ENCODE measurements at regions not wholly inside any gene's neighbourhood (a gene's known extent, or its start where the extent isn't known, plus 50 kb on each side); places are given as distances from the start of the nearest gene placed in this dataset.
A peak's percentile ranks its signal among the peaks of the same experiment; 100 is the strongest.

DNA sequence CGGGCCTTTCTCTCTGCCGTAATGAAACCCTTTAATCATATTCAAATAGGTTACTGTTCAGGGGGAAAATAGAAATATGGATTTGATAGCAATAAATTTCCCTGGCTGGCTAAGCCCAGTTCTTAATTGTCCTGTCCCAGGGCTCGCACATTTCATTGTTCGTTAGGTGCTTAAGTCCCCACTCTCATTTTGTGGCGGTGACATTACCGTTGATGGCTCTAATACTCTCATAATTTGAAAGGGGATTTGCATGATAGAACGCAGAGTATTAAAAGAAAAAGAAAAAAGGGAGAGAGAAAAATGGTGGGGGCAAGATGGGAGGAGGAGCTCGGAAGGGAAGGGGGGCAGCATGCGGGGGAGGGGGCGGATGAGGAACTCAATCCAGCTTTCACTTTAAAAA lies 79.1 kb upstream of the FOXP4 start:
- Histone ChIP-seq H3K36me3 (ENCODE audit: control insufficient read depth in 3 of 3, insufficient read depth in 2 of 3, low read depth in 1 of 3, low read length in 3 of 3) (no peaks in the 10 kb centered on the region), H3K4me1 (ENCODE audit: control insufficient read depth in 3 of 3, insufficient read depth in 2 of 3, low read depth in 1 of 3, low read length in 2 of 3) (peaks cover 0 to 26% (median 0%) of the 10 kb centered on the region in 3 donors), H3K27me3 (ENCODE audit: control insufficient read depth in 3 of 3, insufficient read depth in 3 of 3, low read length in 3 of 3) (peaks cover 3 to 25% (median 4%) of the 10 kb centered on the region in 3 donors), H3K9me3 (ENCODE audit: control insufficient read depth in 2 of 2, insufficient read depth in 1 of 2, low read depth in 1 of 2, low read length in 1 of 2) (no peaks in the 10 kb centered on the region), H3K27ac (ENCODE audit: low read depth in 1 of 3, low read length in 2 of 3) (no peak overlapping the region), H3K4me3 (ENCODE audit: low read depth in 1 of 3, low read length in 3 of 3) (no peak overlapping the region)
- WGBS, 3 donors: 76 to 83% (median 82%) methylated on average over 10 of the region's 10 CpGs
- DNase-seq: no peak
- no peak for FAIRE-seq

- no peaks in the 10 kb centered on the region for H3K9me3 ChIP-seq (ENCODE audit: control insufficient read depth in 2 of 2, insufficient read depth in 1 of 2, low read depth in 1 of 2, low read length in 1 of 2)
- no peak for FAIRE-seq
- H3K27ac ChIP-seq (ENCODE audit: low read depth in 1 of 3, low read length in 2 of 3): no peak overlapping the region
- no peak overlapping the region for H3K4me3 ChIP-seq (ENCODE audit: low read depth in 1 of 3, low read length in 3 of 3)
- H3K4me1 ChIP-seq (ENCODE audit: control insufficient read depth in 3 of 3, insufficient read depth in 2 of 3, low read depth in 1 of 3, low read length in 2 of 3): peaks cover 0 to 25% (median 0%) of the 10 kb centered on the region in 3 donors
- peaks cover 3 to 25% (median 4%) of the 10 kb centered on the region in 3 donors for H3K27me3 ChIP-seq (ENCODE audit: control insufficient read depth in 3 of 3, insufficient read depth in 3 of 3, low read length in 3 of 3)
- no peak for DNase-seq
- H3K36me3 ChIP-seq (ENCODE audit: control insufficient read depth in 3 of 3, insufficient read depth in 2 of 3, low read depth in 1 of 3, low read length in 3 of 3): no peaks in the 10 kb centered on the region
- WGBS, 3 donors: 86 to 90% (median 88%) methylated on average over 16 of the region's 16 CpGs
Measured at GRCh38 chr6:41467627-41468404, 78.4 kb upstream of the FOXP4 start.

GRCh38 chr6:41469156-41470028 lies 76.8 kb upstream of the FOXP4 start:
- DNase-seq (no peak), FAIRE-seq (no peak)
- Histone ChIP-seq H3K27ac (ENCODE audit: low read depth in 1 of 3, low read length in 2 of 3) (no peak overlapping the region), H3K9me3 (ENCODE audit: control insufficient read depth in 2 of 2, insufficient read depth in 1 of 2, low read depth in 1 of 2, low read length in 1 of 2) (no peaks in the 10 kb centered on the region), H3K27me3 (ENCODE audit: control insufficient read depth in 3 of 3, insufficient read depth in 3 of 3, low read length in 3 of 3) (peaks cover 3 to 25% (median 4%) of the 10 kb centered on the region in 3 donors), H3K4me3 (ENCODE audit: low read depth in 1 of 3, low read length in 3 of 3) (peak overlapping the region in 2 of 3 donors; percentile 13 to 20), H3K4me1 (ENCODE audit: control insufficient read depth in 3 of 3, insufficient read depth in 2 of 3, low read depth in 1 of 3, low read length in 2 of 3) (peaks cover 0 to 14% (median 0%) of the 10 kb centered on the region in 3 donors), H3K36me3 (ENCODE audit: control insufficient read depth in 3 of 3, insufficient read depth in 2 of 3, low read depth in 1 of 3, low read length in 3 of 3) (no peaks in the 10 kb centered on the region)
- whole genome bisulfite sequencing, 3 donors: 44 to 47% (median 46%) methylated on average over 20 of the region's 20 CpGs

- Histone ChIP-seq H3K4me3 (ENCODE audit: low read depth in 1 of 3, low read length in 3 of 3) (peak overlapping the region in 2 of 3 donors; percentile 13 to 20), H3K27ac (ENCODE audit: low read depth in 1 of 3, low read length in 2 of 3) (no peak overlapping the region), H3K9me3 (ENCODE audit: control insufficient read depth in 2 of 2, insufficient read depth in 1 of 2, low read depth in 1 of 2, low read length in 1 of 2) (no peaks in the 10 kb centered on the region), H3K36me3 (ENCODE audit: control insufficient read depth in 3 of 3, insufficient read depth in 2 of 3, low read depth in 1 of 3, low read length in 3 of 3) (no peaks in the 10 kb centered on the region), H3K4me1 (ENCODE audit: control insufficient read depth in 3 of 3, insufficient read depth in 2 of 3, low read depth in 1 of 3, low read length in 2 of 3) (peaks cover 0 to 14% (median 0%) of the 10 kb centered on the region in 3 donors), H3K27me3 (ENCODE audit: control insufficient read depth in 3 of 3, insufficient read depth in 3 of 3, low read length in 3 of 3) (peaks cover 3 to 25% (median 4%) of the 10 kb centered on the region in 3 donors)
- no peak for DNase-seq
- WGBS, 3 donors: 1 to 9% (median 8%) methylated on average over 21 to 23 of the region's 23 CpGs
- FAIRE-seq: no peak
Measured at GRCh38 chr6:41470029-41470330, 76.2 kb upstream of the FOXP4 start.

GRCh38 chr6:41470331-41471063 lies 75.7 kb upstream of the FOXP4 start:
- Histone ChIP-seq H3K27ac (ENCODE audit: low read depth in 1 of 3, low read length in 2 of 3) (no peak overlapping the region), H3K4me3 (ENCODE audit: low read depth in 1 of 3, low read length in 3 of 3) (peak overlapping the region in 2 of 3 donors; percentile 13 to 20), H3K36me3 (ENCODE audit: control insufficient read depth in 3 of 3, insufficient read depth in 2 of 3, low read depth in 1 of 3, low read length in 3 of 3) (no peaks in the 10 kb centered on the region), H3K9me3 (ENCODE audit: control insufficient read depth in 2 of 2, insufficient read depth in 1 of 2, low read depth in 1 of 2, low read length in 1 of 2) (no peaks in the 10 kb centered on the region), H3K4me1 (ENCODE audit: control insufficient read depth in 3 of 3, insufficient read depth in 2 of 3, low read depth in 1 of 3, low read length in 2 of 3) (peaks cover 0 to 14% (median 0%) of the 10 kb centered on the region in 3 donors), H3K27me3 (ENCODE audit: control insufficient read depth in 3 of 3, insufficient read depth in 3 of 3, low read length in 3 of 3) (peaks cover 3 to 25% (median 4%) of the 10 kb centered on the region in 3 donors)
- DNase-seq (peak in 1 of 2 donors; percentile 70), FAIRE-seq (no peak)
- 4 to 10% (median 8%) methylated on average over 54 to 62 of the region's 62 CpGs for WGBS, 3 donors

- Histone ChIP-seq H3K36me3 (ENCODE audit: control insufficient read depth in 3 of 3, insufficient read depth in 2 of 3, low read depth in 1 of 3, low read length in 3 of 3) (no peaks in the 10 kb centered on the region), H3K9me3 (ENCODE audit: control insufficient read depth in 2 of 2, insufficient read depth in 1 of 2, low read depth in 1 of 2, low read length in 1 of 2) (no peaks in the 10 kb centered on the region), H3K4me1 (ENCODE audit: control insufficient read depth in 3 of 3, insufficient read depth in 2 of 3, low read depth in 1 of 3, low read length in 2 of 3) (peaks cover 0 to 14% (median 0%) of the 10 kb centered on the region in 3 donors), H3K27ac (ENCODE audit: low read depth in 1 of 3, low read length in 2 of 3) (no peak overlapping the region), H3K27me3 (ENCODE audit: control insufficient read depth in 3 of 3, insufficient read depth in 3 of 3, low read length in 3 of 3) (peaks cover 3 to 25% (median 4%) of the 10 kb centered on the region in 3 donors), H3K4me3 (ENCODE audit: low read depth in 1 of 3, low read length in 3 of 3) (no peak overlapping the region)
- no peak for FAIRE-seq
- no peak for DNase-seq
- 74 to 76% (median 76%) methylated on average over 12 to 13 of the region's 13 CpGs for WGBS, 3 donors
Measured at GRCh38 chr6:41471064-41471895, 74.9 kb upstream of the FOXP4 start.

- Histone ChIP-seq H3K36me3 (ENCODE audit: control insufficient read depth in 3 of 3, insufficient read depth in 2 of 3, low read depth in 1 of 3, low read length in 3 of 3) (no peaks in the 10 kb centered on the region), H3K27me3 (ENCODE audit: control insufficient read depth in 3 of 3, insufficient read depth in 3 of 3, low read length in 3 of 3) (peaks cover 0 to 19% (median 4%) of the 10 kb centered on the region in 3 donors), H3K4me1 (ENCODE audit: control insufficient read depth in 3 of 3, insufficient read depth in 2 of 3, low read depth in 1 of 3, low read length in 2 of 3) (peaks cover 0 to 14% (median 0%) of the 10 kb centered on the region in 3 donors), H3K4me3 (ENCODE audit: low read depth in 1 of 3, low read length in 3 of 3) (no peak overlapping the region), H3K9me3 (ENCODE audit: control insufficient read depth in 2 of 2, insufficient read depth in 1 of 2, low read depth in 1 of 2, low read length in 1 of 2) (no peaks in the 10 kb centered on the region), H3K27ac (ENCODE audit: low read depth in 1 of 3, low read length in 2 of 3) (no peak overlapping the region)
- no peak for FAIRE-seq
- WGBS, 3 donors: 80 to 89% (median 85%) methylated on average over 8 of the region's 8 CpGs
- DNase-seq: no peak
Measured at GRCh38 chr6:41474213-41474933, 71.8 kb upstream of the FOXP4 start.
